DMS153 (cell line): ENCODE measurements at regions not wholly inside any gene's neighbourhood (a gene's known extent, or its start where the extent isn't known, plus 50 kb on each side); places are given as distances from the start of the nearest gene placed in this dataset.

Experiments used
- DNase-seq: peaks from one replicate; lab custom pipeline; 2025; lab: John Stamatoyannopoulos, UW

DNA sequence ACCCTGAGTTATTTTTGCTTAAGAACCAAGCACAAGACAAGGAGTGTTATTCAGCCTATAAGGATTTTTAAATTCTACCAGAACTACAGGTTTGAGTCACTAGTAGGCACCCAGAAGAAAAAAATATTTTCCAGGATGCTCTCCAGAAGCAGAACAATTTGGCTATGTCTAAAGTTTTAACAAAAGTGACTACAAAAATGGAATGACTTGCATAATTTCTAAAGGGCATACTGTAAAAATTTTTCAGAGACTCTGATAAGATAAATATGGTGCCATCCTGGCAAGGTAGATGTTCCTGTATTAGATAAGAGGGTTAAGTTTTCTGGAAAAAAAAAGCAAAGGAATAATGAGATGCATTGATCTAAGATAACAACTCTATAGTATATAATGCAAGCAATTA is 68.6 kb upstream of the FAM9A start:
- DNase-seq = no peak

- DNase-seq = peak; percentile 4
Observed at GRCh38 chrX:8868906-8869305, 67.7 kb upstream of the FAM9A start.

- DNase-seq = no peak
Observed at GRCh38 chrX:8868070-8868773, 67.0 kb upstream of the FAM9A start.

DNA sequence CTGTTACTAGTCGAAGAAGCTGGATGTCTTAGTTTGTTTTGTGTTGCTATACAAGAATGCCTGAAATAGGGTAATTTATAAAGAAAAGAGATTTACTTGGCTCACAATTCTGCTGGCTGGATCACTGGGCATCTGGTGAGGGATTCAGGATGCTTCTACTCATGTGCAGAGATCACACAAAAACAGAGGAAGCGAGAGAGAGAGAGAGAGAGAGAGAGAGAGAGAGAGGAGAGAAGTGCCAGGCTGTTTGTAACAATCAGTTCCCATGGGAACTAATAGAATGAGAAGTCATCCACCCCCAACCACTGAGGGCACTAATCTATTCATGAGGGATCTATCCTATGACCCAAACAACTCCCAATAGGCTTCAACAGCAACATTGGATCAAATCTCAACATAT is 66.2 kb upstream of the FAM9A start:
- DNase-seq = no peak

DNA sequence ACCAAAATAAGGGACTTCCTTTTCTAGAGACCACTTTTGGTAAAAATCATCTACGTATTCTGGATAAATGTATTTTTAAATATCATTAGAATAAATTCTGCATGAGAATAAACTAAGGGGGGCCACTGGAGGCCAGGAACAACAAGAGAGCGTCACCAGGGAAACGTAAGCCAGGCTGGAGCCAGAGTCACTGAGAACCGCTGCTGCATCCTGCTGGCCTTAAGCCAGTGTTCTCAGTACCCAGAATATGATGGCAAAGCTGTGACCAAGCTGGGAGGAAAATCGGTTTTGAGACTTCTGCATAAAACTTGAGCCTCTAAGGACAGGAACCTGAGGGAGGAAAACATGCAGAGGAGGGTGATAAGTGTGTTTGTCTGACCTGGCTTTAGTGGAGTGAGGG is 63.0 kb upstream of the FAM9A start:
- DNase-seq = peak; percentile 3

- DNase-seq = no peak
Observed at GRCh38 chrX:8861908-8862307, 60.7 kb upstream of the FAM9A start.

DNA sequence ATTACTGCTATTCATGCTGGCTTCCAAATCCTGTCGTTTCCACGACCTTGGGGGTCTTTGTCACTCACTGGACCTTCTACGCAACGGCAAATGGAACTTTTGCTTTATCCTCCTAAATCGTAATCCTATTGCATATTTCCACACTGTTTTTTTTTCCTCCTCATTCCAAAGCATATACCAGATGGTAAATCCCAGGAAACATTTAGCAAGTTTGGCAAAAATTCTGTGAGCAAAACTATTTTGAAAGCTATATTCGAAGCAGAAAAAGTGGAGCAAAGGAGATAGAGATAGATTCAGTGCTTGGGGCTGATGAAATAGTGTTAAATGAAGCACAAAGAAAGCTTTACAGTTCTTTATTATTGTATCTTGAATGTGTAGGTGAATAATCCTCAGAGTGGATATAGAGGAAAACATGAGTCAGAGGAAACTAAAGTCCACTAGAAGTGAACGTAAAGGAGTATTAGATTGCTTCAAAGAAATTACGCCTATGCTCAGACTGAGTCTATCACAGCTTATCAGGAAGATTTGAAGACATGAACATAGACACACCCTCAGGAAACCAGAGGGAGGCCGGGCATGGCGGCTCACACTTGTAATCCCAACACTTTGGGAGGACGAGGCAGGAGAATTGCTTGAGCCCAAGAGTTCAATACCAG is 50.2 kb upstream of the FAM9A start:
- DNase-seq = no peak
